Activated CD4-positive, alpha-beta T cell treated with anti-CD3 and anti-CD28 coated beads for 24 hours (primary cell): ENCODE measurements at regions not wholly inside any gene's neighbourhood (a gene's known extent, or its start where the extent isn't known, plus 50 kb on each side); places are given as distances from the start of the nearest gene placed in this dataset.

Experiments used
- DNase-seq, 2 donors: peaks; one replicate each; pipeline ENCODE4 v3.0.0-alpha.2; 2020; ENCODE audit warnings: low read depth in 2 of 2

GRCh38 chr5:6868575-6869215 lies 155.5 kb downstream of the TENT4A start:
- DNase-seq: no peak

GRCh38 chr5:6869677-6870076 lies 156.4 kb downstream of the TENT4A start:
- DNase-seq: no peak

- no peak for DNase-seq
Observed at GRCh38 chr5:6872441-6873160, 159.4 kb downstream of the TENT4A start.

GRCh38 chr5:6873359-6873758 lies 160.1 kb downstream of the TENT4A start:
- no peak for DNase-seq

- no peak for DNase-seq
Observed at GRCh38 chr5:6875376-6875775, 162.1 kb downstream of the TENT4A start.

- DNase-seq: no peak
Observed at GRCh38 chr5:6877986-6878828, 165.0 kb downstream of the TENT4A start.

- DNase-seq: no peak
Observed at GRCh38 chr5:6885581-6885980, 172.3 kb downstream of the TENT4A start.

- no peak for DNase-seq
Observed at GRCh38 chr5:6886866-6887265, 173.6 kb downstream of the TENT4A start.

GRCh38 chr5:6889030-6889429 lies 175.8 kb downstream of the TENT4A start:
- DNase-seq: no peak

- no peak for DNase-seq
Observed at GRCh38 chr5:6899221-6899620, 186.0 kb downstream of the TENT4A start.

GRCh38 chr5:6900247-6901227 lies 187.3 kb downstream of the TENT4A start:
- DNase-seq: no peak

GRCh38 chr5:6902094-6902493 lies 188.9 kb downstream of the TENT4A start:
- no peak for DNase-seq

- DNase-seq: no peak
Observed at GRCh38 chr5:6902597-6902996, 189.4 kb downstream of the TENT4A start.

- DNase-seq: no peak
Observed at GRCh38 chr5:6903934-6904333, 190.7 kb downstream of the TENT4A start.

GRCh38 chr5:6904860-6905259 lies 191.6 kb downstream of the TENT4A start:
- DNase-seq: no peak

- DNase-seq: no peak
Observed at GRCh38 chr5:6905423-6905822, 192.2 kb downstream of the TENT4A start.

- DNase-seq: no peak
Observed at GRCh38 chr5:6905883-6906282, 192.7 kb downstream of the TENT4A start.

GRCh38 chr5:6907320-6907918 lies 194.2 kb downstream of the TENT4A start:
- no peak for DNase-seq

GRCh38 chr5:6909901-6910300 lies 196.7 kb downstream of the TENT4A start:
- no peak for DNase-seq

- DNase-seq: no peak
Observed at GRCh38 chr5:6910950-6911349, 197.7 kb downstream of the TENT4A start.

- no peak for DNase-seq
Observed at GRCh38 chr5:6914347-6914746, 201.1 kb downstream of the TENT4A start.
